Left ventricle myocardium inferior (tissue), 1 donor: ENCODE measurements at regions not wholly inside any gene's neighbourhood (a gene's known extent, or its start where the extent isn't known, plus 50 kb on each side); places are given as distances from the start of the nearest gene placed in this dataset.

Source experiments
- DNase-seq: peaks from one replicate; pipeline ENCODE4 v3.0.0-alpha.2; 2020
- H3K27ac ChIP-seq: fragments of 200-600 bp; replicated peaks from 2 replicates; pipeline ENCODE4 v1.8.0; 2021
- H3K27me3 ChIP-seq: fragments of 200-600 bp; 2 replicates; pipeline ENCODE4 v1.8.0; 2021; ENCODE audit warnings: low read depth
- H3K36me3 ChIP-seq: fragments of 200-600 bp; 2 replicates; pipeline ENCODE4 v1.8.0; 2021
- H3K4me1 ChIP-seq: fragments of 200-600 bp; 2 replicates; pipeline ENCODE4 v1.8.0; 2021
- H3K4me3 ChIP-seq: fragments of 200-600 bp; 2 replicates; pipeline ENCODE4 v1.8.0; 2021; ENCODE audit warnings: mild to moderate bottlenecking, moderate library complexity
- H3K9me3 ChIP-seq: fragments of 200-600 bp; replicated peaks from 2 replicates; pipeline ENCODE4 v1.8.0; 2021
- CTCF ChIP-seq: fragments of 200-600 bp; IDR thresholded peaks from 2 replicates; pipeline ENCODE4 v1.8.0; 2021; ENCODE audit warnings: antibody characterized with exemption, mild to moderate bottlenecking, borderline replicate concordance
- intact Hi-C: fragments of 100-400 bp; cut with micrococcal nuclease; formaldehyde crosslinking; loops from one replicate; pipeline ENCODE4 v1.11.0; 2022
- donor health status: DM: no; HTN: yes; CAD: no; lungs with severe emphysema.

GRCh38 chr14:48690349-48690748, 895.8 kb downstream of the RPS29 start:
- H3K36me3 ChIP-seq: no peaks in the 10 kb centered on the region
- H3K9me3 ChIP-seq: no peaks in the 10 kb centered on the region
- peaks cover 4% of the 10 kb centered on the region for H3K4me1 ChIP-seq
- no peaks in the 10 kb centered on the region for H3K27me3 ChIP-seq
- H3K27ac ChIP-seq: no peak overlapping the region
- no peak overlapping the region for H3K4me3 ChIP-seq
- no peak for DNase-seq
- intact Hi-C loops: no loop called here
- TF ChIP-seq CTCF: no peak

- no peak for TF ChIP-seq CTCF
- DNase-seq: no peak
- H3K27me3 ChIP-seq: no peaks in the 10 kb centered on the region
- H3K36me3 ChIP-seq: no peaks in the 10 kb centered on the region
- no peaks in the 10 kb centered on the region for H3K9me3 ChIP-seq
- no peaks in the 10 kb centered on the region for H3K4me1 ChIP-seq
- H3K27ac ChIP-seq: no peak overlapping the region
- no peak overlapping the region for H3K4me3 ChIP-seq
- intact Hi-C loops: no loop called here
Observed at GRCh38 chr14:48686650-48687049, 899.5 kb downstream of the RPS29 start.

- Histone ChIP-seq H3K4me3 (no peak overlapping the region), H3K4me1 (no peaks in the 10 kb centered on the region), H3K36me3 (no peaks in the 10 kb centered on the region), H3K9me3 (peaks cover 16% of the 10 kb centered on the region), H3K27me3 (no peaks in the 10 kb centered on the region), H3K27ac (no peak overlapping the region)
- DNase-seq: no peak
- intact Hi-C loops: no loop called here
- TF ChIP-seq CTCF: no peak
Observed at GRCh38 chr14:48672506-48672905, 913.7 kb downstream of the RPS29 start.

GRCh38 chr14:48670939-48671338, 915.2 kb downstream of the RPS29 start:
- Histone ChIP-seq H3K27ac (no peak overlapping the region), H3K36me3 (no peaks in the 10 kb centered on the region), H3K4me3 (no peak overlapping the region), H3K4me1 (no peaks in the 10 kb centered on the region), H3K27me3 (no peaks in the 10 kb centered on the region), H3K9me3 (peaks cover 8% of the 10 kb centered on the region)
- DNase-seq: no peak
- intact Hi-C loops: no loop called here
- TF ChIP-seq CTCF: no peak

- DNase-seq: no peak
- no peak for TF ChIP-seq CTCF
- H3K4me3 ChIP-seq: no peak overlapping the region
- no peaks in the 10 kb centered on the region for H3K27me3 ChIP-seq
- no peaks in the 10 kb centered on the region for H3K36me3 ChIP-seq
- H3K4me1 ChIP-seq: no peaks in the 10 kb centered on the region
- no peak overlapping the region for H3K27ac ChIP-seq
- intact Hi-C loops: no loop called here
- peaks cover 15% of the 10 kb centered on the region for H3K9me3 ChIP-seq
Observed at GRCh38 chr14:48665077-48665784, 920.9 kb downstream of the RPS29 start.

GRCh38 chr14:48643241-48643640, 942.9 kb downstream of the RPS29 start:
- no peak for TF ChIP-seq CTCF
- intact Hi-C loops: no loop called here
- no peak overlapping the region for H3K4me3 ChIP-seq
- H3K4me1 ChIP-seq: no peaks in the 10 kb centered on the region
- no peaks in the 10 kb centered on the region for H3K27me3 ChIP-seq
- H3K36me3 ChIP-seq: no peaks in the 10 kb centered on the region
- H3K27ac ChIP-seq: no peak overlapping the region
- H3K9me3 ChIP-seq: peaks cover 19% of the 10 kb centered on the region
- no peak for DNase-seq
